ENCODE measurements at regions not wholly inside any gene's neighbourhood (a gene's known extent, or its start where the extent isn't known, plus 50 kb on each side); places are given as distances from the start of the nearest gene placed in this dataset.

GRCh38 chr13:110806636-110807035 is 93.1 kb downstream of the ING1 start:
- Histone ChIP-seq H2BK20ac (ENCODE audit: low read depth, low read length) (peak overlapping the region; percentile 20; the same call in 1 of the 2 replicates), H3K4me3 (ENCODE audit: insufficient read depth, low read depth, low read length) (no peak overlapping the region), H2AK9ac (replicated peaks; ENCODE audit: low read depth, low read length, poor library complexity) (no peak overlapping the region), H2AFZ (replicated peaks; ENCODE audit: low read length, poor library complexity) (no peak overlapping the region), H3K9me1 (ENCODE audit: insufficient read depth, low read length) (peaks cover 12% of the 10 kb centered on the region), H3K9ac (ENCODE audit: low read depth, low read length) (no peak overlapping the region), H2BK120ac (ENCODE audit: low read depth, low read length) (peak overlapping the region; percentile 58; the same call in 1 of the 2 replicates), H2BK5ac (ENCODE audit: low read depth, low read length, poor library complexity, severe bottlenecking) (no peak overlapping the region), H3K27ac (ENCODE audit: insufficient read depth, low read length) (no peak overlapping the region), H3K79me1 (ENCODE audit: low read depth in 1 of 2, low read length in 2 of 2) (no peaks in the 10 kb centered on the region), H3K27me3 (ENCODE audit: control insufficient read depth, insufficient read depth, low read length) (peaks cover 17% of the 10 kb centered on the region), H3K18ac (ENCODE audit: low read depth, low read length) (no peak overlapping the region), H2BK15ac (ENCODE audit: low read depth, low read length) (no peak overlapping the region; the same call in 2 of the 3 replicates), H3K4ac (ENCODE audit: low read depth, low read length) (no peak overlapping the region; the same call in none of the 2 replicates), H3K4me1 (ENCODE audit: control insufficient read depth, insufficient read depth, low read length) (peaks cover 8% of the 10 kb centered on the region), H3K56ac (ENCODE audit: extremely low read depth, insufficient read depth, low read length) (no peak overlapping the region), H2AK5ac (ENCODE audit: low read depth, low read length) (no peak overlapping the region), H4K5ac (ENCODE audit: low read depth, low read length) (no peak overlapping the region), H3K14ac (replicated peaks; ENCODE audit: low read depth, low read length) (no peak overlapping the region; the same call in 1 of the 2 replicates), H3K4me2 (ENCODE audit: low read depth, low read length) (no peak overlapping the region), H3K9me3 (ENCODE audit: control insufficient read depth, insufficient read depth, low read length) (no peaks in the 10 kb centered on the region), H4K91ac (ENCODE audit: insufficient read depth, low read depth, low read length) (no peak overlapping the region; the same call in 1 of the 2 replicates), H4K20me1 (ENCODE audit: insufficient read depth, low read length) (no peaks in the 10 kb centered on the region), H3K36me3 (ENCODE audit: control insufficient read depth, insufficient read depth, low read length) (no peaks in the 10 kb centered on the region), H4K8ac (ENCODE audit: low read depth in 2 of 2, low read length in 2 of 2) (no peak overlapping the region), H3K23ac (ENCODE audit: low read depth, low read length) (no peak overlapping the region; the same call in 1 of the 2 replicates)
- no peak for DNase-seq
- no peak for TF ChIP-seq MAZ (IDR thresholded peaks at IDR 0.05; ENCODE audit: borderline replicate concordance, low read depth, low read length)
- no peak for TF ChIP-seq NFE2L2 (IDR thresholded peaks at IDR 0.05; ENCODE audit: low read depth, low read length)
- TF ChIP-seq CHD1 (IDR thresholded peaks at IDR 0.05; ENCODE audit: low read depth, low read length), result no peak
- no peak for TF ChIP-seq POLR2A (IDR thresholded peaks at IDR 0.05; ENCODE audit: low read depth, low read length)
- TF ChIP-seq, protein P1, sequence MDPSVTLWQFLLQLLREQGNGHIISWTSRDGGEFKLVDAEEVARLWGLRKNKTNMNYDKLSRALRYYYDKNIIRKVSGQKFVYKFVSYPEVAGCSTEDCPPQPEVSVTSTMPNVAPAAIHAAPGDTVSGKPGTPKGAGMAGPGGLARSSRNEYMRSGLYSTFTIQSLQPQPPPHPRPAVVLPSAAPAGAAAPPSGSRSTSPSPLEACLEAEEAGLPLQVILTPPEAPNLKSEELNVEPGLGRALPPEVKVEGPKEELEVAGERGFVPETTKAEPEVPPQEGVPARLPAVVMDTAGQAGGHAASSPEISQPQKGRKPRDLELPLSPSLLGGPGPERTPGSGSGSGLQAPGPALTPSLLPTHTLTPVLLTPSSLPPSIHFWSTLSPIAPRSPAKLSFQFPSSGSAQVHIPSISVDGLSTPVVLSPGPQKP (IDR thresholded peaks at IDR 0.05; ENCODE audit: borderline replicate concordance, low read depth, low read length), result no peak
- TF ChIP-seq MXI1 (IDR thresholded peaks at IDR 0.05; ENCODE audit: borderline replicate concordance, low read depth, low read length), result no peak
- TF ChIP-seq SMC3 (IDR thresholded peaks at IDR 0.05; ENCODE audit: low read depth, low read length), result no peak
- no peak for TF ChIP-seq MAFK (IDR thresholded peaks at IDR 0.05; ENCODE audit: low read depth, low read length)
- TF ChIP-seq RFX5 (IDR thresholded peaks at IDR 0.05; ENCODE audit: low read depth, low read length), result no peak
- TF ChIP-seq, protein P2, sequence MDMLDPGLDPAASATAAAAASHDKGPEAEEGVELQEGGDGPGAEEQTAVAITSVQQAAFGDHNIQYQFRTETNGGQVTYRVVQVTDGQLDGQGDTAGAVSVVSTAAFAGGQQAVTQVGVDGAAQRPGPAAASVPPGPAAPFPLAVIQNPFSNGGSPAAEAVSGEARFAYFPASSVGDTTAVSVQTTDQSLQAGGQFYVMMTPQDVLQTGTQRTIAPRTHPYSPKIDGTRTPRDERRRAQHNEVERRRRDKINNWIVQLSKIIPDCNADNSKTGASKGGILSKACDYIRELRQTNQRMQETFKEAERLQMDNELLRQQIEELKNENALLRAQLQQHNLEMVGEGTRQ (IDR thresholded peaks at IDR 0.05; ENCODE audit: low read depth, low read length), result no peak
- no peak for TF ChIP-seq BHLHE40 (IDR thresholded peaks at IDR 0.05; ENCODE audit: low read depth, low read length)
- no peak for TF ChIP-seq FOS (IDR thresholded peaks at IDR 0.05; ENCODE audit: low read depth, low read length)
- TF ChIP-seq RCOR1 (IDR thresholded peaks at IDR 0.05; ENCODE audit: insufficient replicate concordance, low read length), result no peak
- TF ChIP-seq RAD21 (IDR thresholded peaks at IDR 0.05; ENCODE audit: low read length), result no peak
- TF ChIP-seq, protein P3, sequence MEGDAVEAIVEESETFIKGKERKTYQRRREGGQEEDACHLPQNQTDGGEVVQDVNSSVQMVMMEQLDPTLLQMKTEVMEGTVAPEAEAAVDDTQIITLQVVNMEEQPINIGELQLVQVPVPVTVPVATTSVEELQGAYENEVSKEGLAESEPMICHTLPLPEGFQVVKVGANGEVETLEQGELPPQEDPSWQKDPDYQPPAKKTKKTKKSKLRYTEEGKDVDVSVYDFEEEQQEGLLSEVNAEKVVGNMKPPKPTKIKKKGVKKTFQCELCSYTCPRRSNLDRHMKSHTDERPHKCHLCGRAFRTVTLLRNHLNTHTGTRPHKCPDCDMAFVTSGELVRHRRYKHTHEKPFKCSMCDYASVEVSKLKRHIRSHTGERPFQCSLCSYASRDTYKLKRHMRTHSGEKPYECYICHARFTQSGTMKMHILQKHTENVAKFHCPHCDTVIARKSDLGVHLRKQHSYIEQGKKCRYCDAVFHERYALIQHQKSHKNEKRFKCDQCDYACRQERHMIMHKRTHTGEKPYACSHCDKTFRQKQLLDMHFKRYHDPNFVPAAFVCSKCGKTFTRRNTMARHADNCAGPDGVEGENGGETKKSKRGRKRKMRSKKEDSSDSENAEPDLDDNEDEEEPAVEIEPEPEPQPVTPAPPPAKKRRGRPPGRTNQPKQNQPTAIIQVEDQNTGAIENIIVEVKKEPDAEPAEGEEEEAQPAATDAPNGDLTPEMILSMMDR (conservative IDR thresholded peaks at IDR 0.05; ENCODE audit: low read depth, low read length), result no peak
- no peak for TF ChIP-seq CEBPB (IDR thresholded peaks at IDR 0.05; ENCODE audit: low read depth, low read length)
- no peak for ATAC-seq (ENCODE audit: low read depth)
- intact Hi-C loops (cut with micrococcal nuclease), result no loop called here
- ChIA-PET POLR2A (ENCODE audit: unreplicated experiment) (no interaction called here), CTCF (no interaction called here)
- no TSS peak for BruUV-seq (replicated peaks)
- in situ Hi-C loops (cut with MboI; ENCODE audit: low sequenced_read_pairs), result loop anchor here (5.0 to 25.0 kb wide), 2 partner anchors 89 to 219 kb away; no protein-coding TSS in a partner anchor
- WGBS, 2 experiments (ENCODE audit: extremely low coverage in 2 of 2, insufficient read length in 1 of 2), result 91% methylated on average over 1 of the region's 4 CpGs; no CpG with 5 or more reads in 1 of the 2 experiments
- dilution Hi-C loops (cut with HindIII; ENCODE audit: low sequenced_read_pairs, unreplicated experiment), result no loop called here
